ENCODE measurements at regions not wholly inside any gene's neighbourhood (a gene's known extent, or its start where the extent isn't known, plus 50 kb on each side); places are given as distances from the start of the nearest gene placed in this dataset.

DNA sequence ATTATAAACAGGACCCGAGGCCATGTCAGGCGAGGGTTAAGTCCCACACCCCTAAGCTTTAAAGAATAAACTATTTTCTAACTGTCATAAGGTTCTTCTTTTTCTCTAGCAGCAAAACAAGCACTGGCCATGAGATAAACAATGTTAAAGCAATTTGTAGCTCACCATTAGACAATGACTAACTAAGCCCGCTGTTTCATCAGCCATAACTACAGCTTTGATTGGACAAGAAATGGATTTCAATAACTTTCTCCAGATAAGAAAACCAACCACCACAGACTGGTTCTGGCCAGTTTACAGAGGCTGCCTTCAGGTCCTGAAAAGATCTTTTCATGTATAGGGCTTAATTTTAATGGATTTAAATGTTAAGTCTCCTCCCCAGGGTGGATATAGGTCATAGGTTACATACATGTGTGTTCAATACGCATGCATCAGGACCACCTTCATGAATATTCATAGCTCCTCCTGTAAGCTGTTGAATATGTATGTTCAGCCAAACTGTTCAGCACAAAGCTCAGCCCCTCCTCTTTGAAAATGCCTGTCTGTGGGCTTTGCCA is 108.7 kb upstream of the RAB6C start:
- no peak for TF ChIP-seq EP300 (IDR thresholded peaks at IDR 0.05)
- TF ChIP-seq, protein P1, sequence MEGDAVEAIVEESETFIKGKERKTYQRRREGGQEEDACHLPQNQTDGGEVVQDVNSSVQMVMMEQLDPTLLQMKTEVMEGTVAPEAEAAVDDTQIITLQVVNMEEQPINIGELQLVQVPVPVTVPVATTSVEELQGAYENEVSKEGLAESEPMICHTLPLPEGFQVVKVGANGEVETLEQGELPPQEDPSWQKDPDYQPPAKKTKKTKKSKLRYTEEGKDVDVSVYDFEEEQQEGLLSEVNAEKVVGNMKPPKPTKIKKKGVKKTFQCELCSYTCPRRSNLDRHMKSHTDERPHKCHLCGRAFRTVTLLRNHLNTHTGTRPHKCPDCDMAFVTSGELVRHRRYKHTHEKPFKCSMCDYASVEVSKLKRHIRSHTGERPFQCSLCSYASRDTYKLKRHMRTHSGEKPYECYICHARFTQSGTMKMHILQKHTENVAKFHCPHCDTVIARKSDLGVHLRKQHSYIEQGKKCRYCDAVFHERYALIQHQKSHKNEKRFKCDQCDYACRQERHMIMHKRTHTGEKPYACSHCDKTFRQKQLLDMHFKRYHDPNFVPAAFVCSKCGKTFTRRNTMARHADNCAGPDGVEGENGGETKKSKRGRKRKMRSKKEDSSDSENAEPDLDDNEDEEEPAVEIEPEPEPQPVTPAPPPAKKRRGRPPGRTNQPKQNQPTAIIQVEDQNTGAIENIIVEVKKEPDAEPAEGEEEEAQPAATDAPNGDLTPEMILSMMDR (IDR thresholded peaks at IDR 0.05) = no peak

Measured in ovary (tissue), 3 donors.